ENCODE measurements at regions not wholly inside any gene's neighbourhood (a gene's known extent, or its start where the extent isn't known, plus 50 kb on each side); places are given as distances from the start of the nearest gene placed in this dataset.

DNA sequence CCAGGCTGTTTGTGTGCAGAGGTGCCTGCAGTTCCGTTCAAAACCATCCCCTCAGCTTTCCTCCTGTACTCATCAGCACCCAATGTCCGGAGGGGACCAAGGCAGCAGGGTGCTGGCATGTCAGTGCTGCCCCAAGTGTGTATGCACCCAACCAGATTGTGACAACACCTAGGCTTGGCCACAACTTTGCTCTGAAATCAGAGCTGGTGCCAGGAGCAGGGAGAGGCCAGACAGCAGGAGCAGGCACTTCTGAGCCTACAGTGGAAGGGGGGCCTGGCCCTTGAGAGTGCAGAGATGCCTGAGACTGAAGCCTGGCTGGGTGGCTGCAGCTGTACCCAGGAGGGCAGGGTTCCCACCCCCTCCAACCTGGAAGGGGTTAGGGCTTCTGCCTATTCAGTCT, 56.5 kb upstream of the RASGEF1B start:
- no peak for TF ChIP-seq POLR2AphosphoS5 (IDR thresholded peaks at IDR 0.05)
- no peak for TF ChIP-seq POLR2A (IDR thresholded peaks at IDR 0.05)
- TF ChIP-seq, protein P1, sequence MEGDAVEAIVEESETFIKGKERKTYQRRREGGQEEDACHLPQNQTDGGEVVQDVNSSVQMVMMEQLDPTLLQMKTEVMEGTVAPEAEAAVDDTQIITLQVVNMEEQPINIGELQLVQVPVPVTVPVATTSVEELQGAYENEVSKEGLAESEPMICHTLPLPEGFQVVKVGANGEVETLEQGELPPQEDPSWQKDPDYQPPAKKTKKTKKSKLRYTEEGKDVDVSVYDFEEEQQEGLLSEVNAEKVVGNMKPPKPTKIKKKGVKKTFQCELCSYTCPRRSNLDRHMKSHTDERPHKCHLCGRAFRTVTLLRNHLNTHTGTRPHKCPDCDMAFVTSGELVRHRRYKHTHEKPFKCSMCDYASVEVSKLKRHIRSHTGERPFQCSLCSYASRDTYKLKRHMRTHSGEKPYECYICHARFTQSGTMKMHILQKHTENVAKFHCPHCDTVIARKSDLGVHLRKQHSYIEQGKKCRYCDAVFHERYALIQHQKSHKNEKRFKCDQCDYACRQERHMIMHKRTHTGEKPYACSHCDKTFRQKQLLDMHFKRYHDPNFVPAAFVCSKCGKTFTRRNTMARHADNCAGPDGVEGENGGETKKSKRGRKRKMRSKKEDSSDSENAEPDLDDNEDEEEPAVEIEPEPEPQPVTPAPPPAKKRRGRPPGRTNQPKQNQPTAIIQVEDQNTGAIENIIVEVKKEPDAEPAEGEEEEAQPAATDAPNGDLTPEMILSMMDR (IDR thresholded peaks at IDR 0.05 in 8 of 11, conservative IDR thresholded peaks at IDR 0.05 in 3 of 11) = no peak

DNA sequence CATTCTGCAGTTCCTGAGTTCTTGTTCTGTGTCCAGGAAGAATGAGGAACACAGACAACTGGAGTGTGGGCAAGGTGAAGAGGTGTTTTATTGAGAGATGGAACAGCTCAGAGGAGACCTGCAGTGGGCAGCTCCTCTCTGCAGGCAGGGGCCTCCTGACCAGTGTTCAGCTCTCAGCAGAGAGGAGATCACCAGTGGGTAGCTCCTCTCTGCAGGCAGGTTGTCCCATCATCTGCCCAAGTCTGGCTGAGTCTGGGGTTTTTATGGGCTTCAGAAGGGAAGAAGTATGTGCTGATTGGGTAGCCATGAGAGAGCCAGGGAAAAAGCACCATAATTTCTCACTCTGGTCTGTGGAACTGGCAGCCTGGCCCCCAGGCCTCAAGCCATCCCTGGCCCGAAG, 56.0 kb upstream of the RASGEF1B start:
- intact Hi-C loops (cut with DNase I; ENCODE audit: low total_unique reads) = no loop called here
- H3K4me3 ChIP-seq = no peak overlapping the region
- no peak overlapping the region for H3K27ac ChIP-seq
- no peak for TF ChIP-seq POLR2AphosphoS5 (IDR thresholded peaks at IDR 0.05)
- TF ChIP-seq, protein P1 (IDR thresholded peaks at IDR 0.05 in 8 of 11, conservative IDR thresholded peaks at IDR 0.05 in 3 of 11) = no peak
- TF ChIP-seq POLR2A (IDR thresholded peaks at IDR 0.05) = no peak
- peaks cover 0 to 20% (median 0%) of the 10 kb centered on the region in 6 donors for H3K4me1 ChIP-seq
- H3K36me3 ChIP-seq = no peaks in the 10 kb centered on the region
- no peak for DNase-seq
- H3K9me3 ChIP-seq = peaks cover 0 to 27% (median 20%) of the 10 kb centered on the region in 8 donors
- H3K27me3 ChIP-seq (replicated peaks in 1 of 7) = no peaks in the 10 kb centered on the region
- WGBS, 5 donors = 80 to 93% (median 88%) methylated on average over 1 of the region's 1 CpG; no CpG with 5 or more reads in 1 of the 5 donors

More for the DNA sequence above, 56.5 kb upstream of the RASGEF1B start:
- intact Hi-C loops (cut with DNase I; ENCODE audit: low total_unique reads) = no loop called here
- WGBS, 5 donors = 90 to 100% (median 94%) methylated on average over 2 of the region's 2 CpGs
- no peak overlapping the region for H3K4me3 ChIP-seq
- H3K27ac ChIP-seq = no peak overlapping the region
- no peaks in the 10 kb centered on the region for H3K27me3 ChIP-seq (replicated peaks in 1 of 7)
- no peaks in the 10 kb centered on the region for H3K36me3 ChIP-seq
- H3K4me1 ChIP-seq = peaks cover 0 to 20% (median 0%) of the 10 kb centered on the region in 6 donors
- H3K9me3 ChIP-seq = peaks cover 0 to 27% (median 20%) of the 10 kb centered on the region in 8 donors
- DNase-seq = no peak

DNA sequence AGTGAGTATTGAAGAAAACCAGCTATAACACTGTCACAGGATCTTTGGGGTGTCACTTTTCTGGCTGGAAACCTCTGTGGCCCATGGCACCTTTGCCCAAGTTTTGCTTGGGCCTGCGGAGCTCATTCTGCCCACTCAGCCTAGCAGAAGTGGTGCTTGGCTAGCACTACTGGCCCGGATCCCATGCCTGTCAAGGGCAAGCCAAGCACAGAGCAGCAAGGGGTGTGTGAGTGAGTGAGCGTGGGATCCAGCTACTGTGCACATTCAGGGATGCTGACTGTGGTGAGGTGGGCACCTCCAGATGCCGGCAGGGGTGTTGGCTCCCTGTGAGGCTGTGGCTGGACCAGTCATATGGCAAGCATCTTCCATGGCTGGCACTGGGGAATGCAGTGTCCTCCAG, 55.4 kb upstream of the RASGEF1B start:
- Histone ChIP-seq H3K4me1 (peaks cover 0 to 20% (median 0%) of the 10 kb centered on the region in 6 donors), H3K9me3 (peaks cover 0 to 27% (median 20%) of the 10 kb centered on the region in 8 donors), H3K4me3 (no peak overlapping the region), H3K27ac (no peak overlapping the region), H3K27me3 (replicated peaks in 1 of 7) (no peaks in the 10 kb centered on the region), H3K36me3 (no peaks in the 10 kb centered on the region)
- 80 to 95% (median 88%) methylated on average over 3 to 4 of the region's 4 CpGs for WGBS, 5 donors
- DNase-seq = no peak
- TF ChIP-seq, protein P1 (IDR thresholded peaks at IDR 0.05 in 8 of 11, conservative IDR thresholded peaks at IDR 0.05 in 3 of 11) = no peak
- TF ChIP-seq POLR2A (IDR thresholded peaks at IDR 0.05) (no peak), POLR2AphosphoS5 (IDR thresholded peaks at IDR 0.05) (no peak)
- intact Hi-C loops (cut with DNase I; ENCODE audit: low total_unique reads) = no loop called here

DNA sequence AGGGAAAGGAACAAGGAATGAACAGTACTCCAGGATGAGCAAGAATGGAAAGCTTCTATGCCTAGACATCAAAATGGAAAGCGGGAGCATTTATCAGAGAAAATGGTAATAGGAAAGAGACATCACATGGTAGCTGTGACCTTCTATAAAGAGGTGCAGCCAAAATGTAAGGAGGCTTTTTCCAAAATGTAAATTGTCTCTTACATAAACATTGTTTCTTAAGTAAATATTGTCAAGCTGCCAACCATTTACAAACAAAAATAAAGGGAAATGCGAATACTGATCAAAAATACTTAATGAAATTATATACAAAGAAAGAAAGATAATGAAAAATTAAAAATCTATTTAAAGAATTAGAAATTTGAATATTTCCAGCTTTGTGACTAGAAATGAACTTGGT, 55.0 kb upstream of the RASGEF1B start:
- Histone ChIP-seq H3K4me3 (no peak overlapping the region), H3K36me3 (no peaks in the 10 kb centered on the region), H3K4me1 (peaks cover 0 to 20% (median 0%) of the 10 kb centered on the region in 6 donors), H3K27ac (no peak overlapping the region), H3K27me3 (replicated peaks in 1 of 7) (no peaks in the 10 kb centered on the region), H3K9me3 (peaks cover 0 to 27% (median 20%) of the 10 kb centered on the region in 8 donors)
- TF ChIP-seq POLR2AphosphoS5 (IDR thresholded peaks at IDR 0.05) (no peak), POLR2A (IDR thresholded peaks at IDR 0.05) (no peak)
- TF ChIP-seq, protein P1 (IDR thresholded peaks at IDR 0.05 in 8 of 11, conservative IDR thresholded peaks at IDR 0.05 in 3 of 11) = no peak
- intact Hi-C loops (cut with DNase I; ENCODE audit: low total_unique reads) = no loop called here
- WGBS, 5 donors = 91 to 97% (median 93%) methylated on average over 2 of the region's 2 CpGs
- DNase-seq = no peak

Data from spleen (tissue), 11 donors.